ENCODE measurements at regions not wholly inside any gene's neighbourhood (a gene's known extent, or its start where the extent isn't known, plus 50 kb on each side); places are given as distances from the start of the nearest gene placed in this dataset.
"Not testable (repeated sequence)": the region's sequence is repeated elsewhere in the genome, so short reads cannot be mapped to it uniquely, and the experiment has no call there.

- H3K27me3 ChIP-seq (ENCODE audit: low read length) = no peaks in the 10 kb centered on the region
- ATAC-seq = no peak
- TF ChIP-seq CTCF (conservative IDR thresholded peaks at IDR 0.05; ENCODE audit: low read depth, low read length) (no peak), EZH2 (IDR thresholded peaks at IDR 0.05; ENCODE audit: low read length, unreplicated experiment) (no peak), EZH2phosphoT487 (IDR thresholded peaks at IDR 0.05; ENCODE audit: borderline replicate concordance, low read length) (no peak)
- no peaks in the 10 kb centered on the region for H4K20me1 ChIP-seq (ENCODE audit: low read length)
- H3K4me3 ChIP-seq (ENCODE audit: low read length) = no peak overlapping the region
- H3K4me1 ChIP-seq (ENCODE audit: insufficient read depth, low read length) = no peaks in the 10 kb centered on the region
- H2AFZ ChIP-seq (ENCODE audit: low read length) = no peak overlapping the region
- H3F3A ChIP-seq (ENCODE audit: low read length, unreplicated experiment) = no peaks in the 10 kb centered on the region
- H3K9me3 ChIP-seq (ENCODE audit: low read length) = no peaks in the 10 kb centered on the region
- H3K79me2 ChIP-seq (ENCODE audit: low read length) = no peaks in the 10 kb centered on the region
- ChIA-PET CTCF (no interaction called here), POLR2A (ENCODE audit: unreplicated experiment) (no interaction called here)
- no peaks in the 10 kb centered on the region for H3K36me3 ChIP-seq (ENCODE audit: low read depth, low read length)
- no TSS peak for BruUV-seq (replicated peaks)
- no peaks in the 10 kb centered on the region for H3K9me2 ChIP-seq (replicated peaks; ENCODE audit: low read length)
- H3K4me2 ChIP-seq (ENCODE audit: low read length) = no peak overlapping the region
- intact Hi-C loops (cut with micrococcal nuclease) = no loop called here
- DNase-seq = no peak
- H3K27ac ChIP-seq (ENCODE audit: low read length) = no peak overlapping the region
- no peak overlapping the region for H3K9ac ChIP-seq (ENCODE audit: low read length)
Measured at GRCh38 chr13:54263868-54264267, 1235.3 kb downstream of the OLFM4 start.

GRCh38 chr13:54267253-54267668 is 1238.6 kb downstream of the OLFM4 start:
- H3K27ac ChIP-seq (ENCODE audit: low read length); H3K4me3 ChIP-seq (ENCODE audit: low read length); H3K27me3 ChIP-seq (ENCODE audit: low read length); BruUV-seq (replicated peaks); H3K79me2 ChIP-seq (ENCODE audit: low read length); H3K4me1 ChIP-seq (ENCODE audit: insufficient read depth, low read length); CTCF ChIA-PET; H3K9me3 ChIP-seq (ENCODE audit: low read length); H2AFZ ChIP-seq (ENCODE audit: low read length); H4K20me1 ChIP-seq (ENCODE audit: low read length); H3K36me3 ChIP-seq (ENCODE audit: low read depth, low read length); H3K9me2 ChIP-seq (replicated peaks; ENCODE audit: low read length); H3F3A ChIP-seq (ENCODE audit: low read length, unreplicated experiment); H3K4me2 ChIP-seq (ENCODE audit: low read length); ATAC-seq; H3K9ac ChIP-seq (ENCODE audit: low read length); DNase-seq; POLR2A ChIA-PET (ENCODE audit: unreplicated experiment); intact Hi-C loops (cut with micrococcal nuclease): not testable (repeated sequence)

GRCh38 chr13:54268013-54268695 is 1239.5 kb downstream of the OLFM4 start:
- BruUV-seq (replicated peaks); H3K27ac ChIP-seq (ENCODE audit: low read length); H3K4me2 ChIP-seq (ENCODE audit: low read length); H4K20me1 ChIP-seq (ENCODE audit: low read length); H3K9me3 ChIP-seq (ENCODE audit: low read length); H2AFZ ChIP-seq (ENCODE audit: low read length); CTCF ChIA-PET; H3K9me2 ChIP-seq (replicated peaks; ENCODE audit: low read length); intact Hi-C loops (cut with micrococcal nuclease); H3K79me2 ChIP-seq (ENCODE audit: low read length); H3K4me1 ChIP-seq (ENCODE audit: insufficient read depth, low read length); H3K27me3 ChIP-seq (ENCODE audit: low read length); H3K36me3 ChIP-seq (ENCODE audit: low read depth, low read length); H3F3A ChIP-seq (ENCODE audit: low read length, unreplicated experiment); H3K4me3 ChIP-seq (ENCODE audit: low read length); POLR2A ChIA-PET (ENCODE audit: unreplicated experiment); ATAC-seq; H3K9ac ChIP-seq (ENCODE audit: low read length); DNase-seq: not testable (repeated sequence)

All from PC-3 (cell line).